IPS-20b (cell line): ENCODE measurements at regions not wholly inside any gene's neighbourhood (a gene's known extent, or its start where the extent isn't known, plus 50 kb on each side); places are given as distances from the start of the nearest gene placed in this dataset.

ENCODE experiments used
- H3K27ac ChIP-seq: one replicate; pipeline ENCODE4 v1.5.1; 2013; ENCODE audit warnings: low read length
- H3K27me3 ChIP-seq: 2 replicates; pipeline ENCODE4 v1.6.1; 2013; ENCODE audit warnings: mild to moderate bottlenecking, low read length, inconsistent platforms; ENCODE audit not compliant: insufficient read depth
- H3K36me3 ChIP-seq: 2 replicates; pipeline ENCODE4 v1.6.1; 2013; ENCODE audit warnings: low read depth, mild to moderate bottlenecking, inconsistent platforms, low read length, moderate library complexity; ENCODE audit not compliant: insufficient read depth
- H3K4me1 ChIP-seq: 2 replicates; pipeline ENCODE4 v1.6.1; 2013; ENCODE audit warnings: mild to moderate bottlenecking, control low read depth, inconsistent platforms, low read length, moderate library complexity; ENCODE audit not compliant: insufficient read depth
- H3K4me3 ChIP-seq: 2 replicates; pipeline ENCODE4 v1.5.1; 2013; ENCODE audit warnings: mild to moderate bottlenecking, low read length, inconsistent platforms
- H3K9ac ChIP-seq: 2 replicates; pipeline ENCODE4 v1.6.1; 2013; ENCODE audit warnings: low read depth, mild to moderate bottlenecking, inconsistent platforms, low read length, moderate library complexity
- H3K9me3 ChIP-seq: 2 replicates; pipeline ENCODE4 v1.6.1; 2013; ENCODE audit warnings: mild to moderate bottlenecking, low read depth, low read length, inconsistent platforms; ENCODE audit not compliant: insufficient read depth

GRCh38 chr7:112876877-112877276, 86.7 kb upstream of the TMEM168 start:
- H3K4me1 ChIP-seq = no peaks in the 10 kb centered on the region
- H3K4me3 ChIP-seq = no peak overlapping the region
- no peaks in the 10 kb centered on the region for H3K36me3 ChIP-seq
- no peak overlapping the region for H3K27ac ChIP-seq
- no peak overlapping the region for H3K9ac ChIP-seq
- H3K27me3 ChIP-seq = no peaks in the 10 kb centered on the region
- no peaks in the 10 kb centered on the region for H3K9me3 ChIP-seq

DNA sequence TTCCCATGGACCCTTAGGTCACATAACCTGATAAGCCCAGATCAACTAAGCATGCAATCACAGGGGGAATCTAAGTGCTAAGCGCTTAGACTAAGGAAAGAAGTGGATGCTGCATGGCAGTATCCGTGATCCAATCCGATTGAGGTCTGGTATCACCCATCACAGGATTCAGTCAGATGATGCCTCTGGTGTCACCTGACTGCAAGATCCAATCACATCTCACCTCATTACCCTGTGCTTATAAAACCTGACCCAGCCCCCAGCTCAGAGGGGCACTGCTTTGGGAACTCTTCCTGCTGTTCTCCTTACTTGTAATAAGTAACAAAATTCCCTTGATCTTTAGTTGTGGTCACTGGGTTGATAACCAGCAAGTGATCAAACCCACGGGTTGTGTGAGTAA, 84.7 kb upstream of the TMEM168 start:
- no peak overlapping the region for H3K9ac ChIP-seq
- H3K36me3 ChIP-seq = no peaks in the 10 kb centered on the region
- H3K27ac ChIP-seq = no peak overlapping the region
- no peaks in the 10 kb centered on the region for H3K9me3 ChIP-seq
- H3K27me3 ChIP-seq = no peaks in the 10 kb centered on the region
- no peaks in the 10 kb centered on the region; the same call in 1 of the 2 replicates for H3K4me1 ChIP-seq
- H3K4me3 ChIP-seq = no peak overlapping the region

GRCh38 chr7:112873831-112874553, 83.8 kb upstream of the TMEM168 start:
- Histone ChIP-seq H3K36me3 (no peaks in the 10 kb centered on the region), H3K4me1 (peaks cover 6% of the 10 kb centered on the region; the same call in 1 of the 2 replicates), H3K9me3 (no peaks in the 10 kb centered on the region), H3K27me3 (no peaks in the 10 kb centered on the region), H3K27ac (no peak overlapping the region), H3K4me3 (no peak overlapping the region), H3K9ac (no peak overlapping the region)

DNA sequence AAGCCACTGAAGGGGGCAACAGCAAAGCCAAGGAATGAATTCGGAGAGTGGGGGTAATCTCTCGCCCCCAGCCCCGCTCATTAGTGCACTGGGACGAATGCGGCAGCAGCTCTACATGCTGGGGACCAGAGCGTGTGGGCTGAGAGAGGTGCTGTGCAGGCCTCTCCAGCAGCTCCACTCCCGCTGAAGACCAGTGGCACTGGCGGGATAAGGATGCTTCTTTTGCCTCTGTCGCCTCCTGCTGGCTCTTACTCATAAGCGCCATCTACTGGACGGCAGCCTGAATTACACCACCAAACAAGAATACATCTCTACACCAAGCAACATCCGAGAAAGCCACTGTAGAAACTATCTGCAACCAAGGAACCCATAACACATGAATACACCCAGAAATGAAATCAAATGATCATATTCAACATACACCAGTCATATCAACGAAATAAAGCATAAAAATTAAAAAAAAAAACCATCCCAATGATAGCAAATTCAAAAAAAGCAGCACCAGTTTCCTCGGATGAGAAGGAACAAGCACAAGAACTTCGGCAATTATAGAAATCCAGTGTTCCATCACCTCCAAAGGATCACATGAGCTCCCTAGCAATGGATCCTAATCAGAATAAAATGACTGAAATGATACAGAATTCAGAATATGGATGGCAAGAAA, 79.0 kb upstream of the TMEM168 start:
- H3K36me3 ChIP-seq = no peaks in the 10 kb centered on the region
- no peak overlapping the region for H3K9ac ChIP-seq
- H3K4me1 ChIP-seq = peaks cover 6% of the 10 kb centered on the region; the same call in 1 of the 2 replicates
- H3K4me3 ChIP-seq = no peak overlapping the region
- peaks cover 5% of the 10 kb centered on the region for H3K9me3 ChIP-seq
- no peak overlapping the region for H3K27ac ChIP-seq
- no peaks in the 10 kb centered on the region for H3K27me3 ChIP-seq

DNA sequence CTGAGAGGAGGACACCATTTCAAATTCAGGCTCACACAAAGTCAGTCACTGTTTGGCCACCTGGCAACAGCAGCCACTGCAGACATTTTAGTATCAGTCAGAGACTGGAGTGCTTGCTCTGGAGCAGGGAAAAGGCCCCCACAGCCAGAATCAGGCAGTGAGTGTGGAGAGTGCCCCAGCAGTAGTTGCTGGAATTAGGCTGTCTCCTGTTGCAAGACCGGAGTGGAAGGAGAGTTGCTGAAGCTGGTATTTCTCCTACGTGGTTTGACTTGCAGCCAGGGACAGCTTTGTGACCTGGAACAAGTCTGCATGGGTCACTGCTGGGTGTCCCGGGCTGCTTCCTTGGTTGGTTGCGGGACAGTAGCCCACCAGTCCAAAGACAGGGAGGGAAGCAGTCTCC, 78.4 kb upstream of the TMEM168 start:
- H3K27me3 ChIP-seq = no peaks in the 10 kb centered on the region
- no peak overlapping the region for H3K4me3 ChIP-seq
- H3K9me3 ChIP-seq = peaks cover 5% of the 10 kb centered on the region
- peaks cover 6% of the 10 kb centered on the region; the same call in 1 of the 2 replicates for H3K4me1 ChIP-seq
- H3K27ac ChIP-seq = no peak overlapping the region
- H3K9ac ChIP-seq = no peak overlapping the region
- H3K36me3 ChIP-seq = no peaks in the 10 kb centered on the region

GRCh38 chr7:112866424-112866823, 76.2 kb upstream of the TMEM168 start:
- Histone ChIP-seq H3K9me3 (peaks cover 5% of the 10 kb centered on the region), H3K4me3 (no peak overlapping the region), H3K27ac (no peak overlapping the region)

GRCh38 chr7:112864380-112864779, 74.2 kb upstream of the TMEM168 start:
- Histone ChIP-seq H3K36me3 (no peaks in the 10 kb centered on the region), H3K27me3 (no peaks in the 10 kb centered on the region), H3K4me1 (peaks cover 1% of the 10 kb centered on the region; the same call in 1 of the 2 replicates), H3K9ac (no peak overlapping the region), H3K27ac (no peak overlapping the region), H3K4me3 (no peak overlapping the region), H3K9me3 (peaks cover 5% of the 10 kb centered on the region)

More at GRCh38 chr7:112866424-112866823, 76.2 kb upstream of the TMEM168 start:
- H3K9ac ChIP-seq = no peak overlapping the region
- H3K4me1 ChIP-seq = peaks cover 6% of the 10 kb centered on the region; the same call in 1 of the 2 replicates
- H3K36me3 ChIP-seq = no peaks in the 10 kb centered on the region
- H3K27me3 ChIP-seq = no peaks in the 10 kb centered on the region

- no peak overlapping the region for H3K27ac ChIP-seq
- H3K9ac ChIP-seq = no peak overlapping the region
- no peaks in the 10 kb centered on the region for H3K4me1 ChIP-seq
- H3K27me3 ChIP-seq = no peaks in the 10 kb centered on the region
- no peaks in the 10 kb centered on the region for H3K9me3 ChIP-seq
- no peaks in the 10 kb centered on the region for H3K36me3 ChIP-seq
- no peak overlapping the region for H3K4me3 ChIP-seq
Observed at GRCh38 chr7:112858838-112859237, 68.6 kb upstream of the TMEM168 start.

- no peak overlapping the region for H3K4me3 ChIP-seq
- no peak overlapping the region for H3K9ac ChIP-seq
- no peaks in the 10 kb centered on the region for H3K9me3 ChIP-seq
- no peaks in the 10 kb centered on the region for H3K36me3 ChIP-seq
- H3K4me1 ChIP-seq = no peaks in the 10 kb centered on the region
- H3K27me3 ChIP-seq = no peaks in the 10 kb centered on the region
- H3K27ac ChIP-seq = no peak overlapping the region
Observed at GRCh38 chr7:112855227-112855626, 65.0 kb upstream of the TMEM168 start.

GRCh38 chr7:112854169-112854568, 64.0 kb upstream of the TMEM168 start:
- H3K27ac ChIP-seq = no peak overlapping the region

GRCh38 chr7:112853422-112853821, 63.2 kb upstream of the TMEM168 start:
- no peaks in the 10 kb centered on the region for H3K4me1 ChIP-seq
- H3K9me3 ChIP-seq = no peaks in the 10 kb centered on the region
- H3K4me3 ChIP-seq = no peak overlapping the region
- H3K27ac ChIP-seq = no peak overlapping the region
- no peaks in the 10 kb centered on the region for H3K27me3 ChIP-seq
- no peak overlapping the region for H3K9ac ChIP-seq
- no peaks in the 10 kb centered on the region for H3K36me3 ChIP-seq

More at GRCh38 chr7:112854169-112854568, 64.0 kb upstream of the TMEM168 start:
- Histone ChIP-seq H3K9ac (no peak overlapping the region), H3K4me1 (no peaks in the 10 kb centered on the region), H3K4me3 (no peak overlapping the region), H3K9me3 (no peaks in the 10 kb centered on the region), H3K27me3 (no peaks in the 10 kb centered on the region), H3K36me3 (no peaks in the 10 kb centered on the region)

DNA sequence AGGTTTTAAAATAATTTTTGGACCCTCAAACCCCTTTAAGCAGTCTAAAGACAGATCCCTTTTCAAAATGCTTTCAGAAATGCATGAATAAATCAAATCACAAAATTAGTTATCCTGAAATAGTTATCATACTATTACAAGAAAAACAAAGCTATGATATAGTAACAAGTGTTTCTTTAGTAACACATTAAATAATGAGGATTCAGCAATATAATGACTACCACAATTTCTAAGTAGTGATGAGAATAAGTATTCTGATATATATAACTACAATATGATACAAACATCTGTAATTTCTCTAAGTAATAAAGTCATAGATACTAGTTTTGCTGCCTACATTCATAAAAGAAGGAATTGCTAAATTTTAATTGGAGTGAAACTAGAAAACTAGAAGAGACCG, 53.0 kb upstream of the TMEM168 start:
- H3K4me3 ChIP-seq = no peak overlapping the region
- no peak overlapping the region for H3K27ac ChIP-seq
- no peaks in the 10 kb centered on the region for H3K9me3 ChIP-seq
- no peak overlapping the region for H3K9ac ChIP-seq
- peaks cover 15% of the 10 kb centered on the region for H3K4me1 ChIP-seq
- no peaks in the 10 kb centered on the region for H3K36me3 ChIP-seq
- H3K27me3 ChIP-seq = no peaks in the 10 kb centered on the region
